ENCODE measurements at regions not wholly inside any gene's neighbourhood (a gene's known extent, or its start where the extent isn't known, plus 50 kb on each side); places are given as distances from the start of the nearest gene placed in this dataset.

GRCh38 chr1:116310180-116310579 lies 62.9 kb upstream of the ATP1A1 start:
- TF ChIP-seq CTCF (optimal IDR thresholded peaks at IDR 0.05 in 1 of 3, IDR thresholded peaks at IDR 0.05 in 1 of 3, conservative IDR thresholded peaks at IDR 0.05 in 1 of 3; ENCODE audit: extremely low read depth in 1 of 3, insufficient read depth in 2 of 3, low read length in 3 of 3) (no peak), EZH2 (IDR thresholded peaks at IDR 0.05; ENCODE audit: low read length) (no peak)
